KBM-7 (cell line): ENCODE measurements at regions not wholly inside any gene's neighbourhood (a gene's known extent, or its start where the extent isn't known, plus 50 kb on each side); places are given as distances from the start of the nearest gene placed in this dataset.
A peak's percentile ranks its signal among the peaks of the same experiment; 100 is the strongest.
"Not testable (repeated sequence)": the region's sequence is repeated elsewhere in the genome, so short reads cannot be mapped to it uniquely, and the experiment has no call there.

ENCODE experiments used
- DNase-seq: peaks from one replicate; pipeline ENCODE4 v3.0.0-alpha.2; 2015
- in situ Hi-C: fragments of 300-500 bp; cut with MboI; formaldehyde crosslinking; loops from 2 replicates; pipeline ENCODE4 v1.14.3; 2020; ENCODE audit warnings: low sequenced_read_pairs, low pct_unique_long_range_greater_than_20kb, mixed read lengths

- in situ Hi-C loops = no loop called here
- no peak for DNase-seq
Measured at GRCh38 chr5:110812639-110813038, 73.8 kb downstream of the SLC25A46 start.

- in situ Hi-C loops = no loop called here
- DNase-seq = peak; percentile 14
Measured at GRCh38 chr5:110815916-110816605, 77.3 kb downstream of the SLC25A46 start.

- DNase-seq = no peak
- in situ Hi-C loops = no loop called here
Measured at GRCh38 chr5:110817459-110817858, 78.7 kb downstream of the SLC25A46 start.

- in situ Hi-C loops = no loop called here
- no peak for DNase-seq
Measured at GRCh38 chr5:110823571-110823970, 84.8 kb downstream of the SLC25A46 start.

- DNase-seq = no peak
- in situ Hi-C loops = no loop called here
Measured at GRCh38 chr5:110824936-110825441, 86.2 kb downstream of the SLC25A46 start.

- no peak for DNase-seq
- in situ Hi-C loops = no loop called here
Measured at GRCh38 chr5:110832683-110833082, 93.9 kb downstream of the SLC25A46 start.

GRCh38 chr5:110834933-110835332 is 96.1 kb downstream of the SLC25A46 start:
- in situ Hi-C loops = not testable (repeated sequence)
- peak; percentile 86 for DNase-seq

- in situ Hi-C loops = no loop called here
- DNase-seq = no peak
Measured at GRCh38 chr5:110836851-110837250, 98.0 kb downstream of the SLC25A46 start.

- DNase-seq, in situ Hi-C loops: not testable (repeated sequence)
Measured at GRCh38 chr5:110838357-110838756, 99.5 kb downstream of the SLC25A46 start.

GRCh38 chr5:110838961-110839360 is 100.2 kb downstream of the SLC25A46 start:
- no peak for DNase-seq
- in situ Hi-C loops = no loop called here

- in situ Hi-C loops = no loop called here
- DNase-seq = peak; percentile 76
Measured at GRCh38 chr5:110840347-110840960, 101.6 kb downstream of the SLC25A46 start.

- in situ Hi-C loops = no loop called here
- no peak for DNase-seq
Measured at GRCh38 chr5:110841137-110841536, 102.3 kb downstream of the SLC25A46 start.

- DNase-seq = no peak
- in situ Hi-C loops = no loop called here
Measured at GRCh38 chr5:110842948-110843347, 104.1 kb downstream of the SLC25A46 start.

- DNase-seq = no peak
- in situ Hi-C loops = no loop called here
Measured at GRCh38 chr5:110844251-110844650, 105.4 kb downstream of the SLC25A46 start.

GRCh38 chr5:110846398-110847001 is 107.7 kb downstream of the SLC25A46 start:
- in situ Hi-C loops = no loop called here
- DNase-seq = no peak

GRCh38 chr5:110851357-110851756 is 112.5 kb downstream of the SLC25A46 start:
- DNase-seq = no peak
- in situ Hi-C loops = no loop called here

- peak; percentile 43 for DNase-seq
- in situ Hi-C loops = no loop called here
Measured at GRCh38 chr5:110852053-110852452, 113.2 kb downstream of the SLC25A46 start.

- no peak for DNase-seq
- in situ Hi-C loops = no loop called here
Measured at GRCh38 chr5:110852541-110852940, 113.7 kb downstream of the SLC25A46 start.

- no peak for DNase-seq
- in situ Hi-C loops = no loop called here
Measured at GRCh38 chr5:110853267-110853666, 114.5 kb downstream of the SLC25A46 start.

- in situ Hi-C loops = no loop called here
- DNase-seq = no peak
Measured at GRCh38 chr5:110854200-110854599, 115.4 kb downstream of the SLC25A46 start.
